ENCODE measurements at regions not wholly inside any gene's neighbourhood (a gene's known extent, or its start where the extent isn't known, plus 50 kb on each side); places are given as distances from the start of the nearest gene placed in this dataset.

- no peak for DNase-seq (ENCODE audit: low read depth)
These were observed 50.8 kb upstream of the KCNJ6 start for GRCh38 chr21:37967036-37967435.

DNA sequence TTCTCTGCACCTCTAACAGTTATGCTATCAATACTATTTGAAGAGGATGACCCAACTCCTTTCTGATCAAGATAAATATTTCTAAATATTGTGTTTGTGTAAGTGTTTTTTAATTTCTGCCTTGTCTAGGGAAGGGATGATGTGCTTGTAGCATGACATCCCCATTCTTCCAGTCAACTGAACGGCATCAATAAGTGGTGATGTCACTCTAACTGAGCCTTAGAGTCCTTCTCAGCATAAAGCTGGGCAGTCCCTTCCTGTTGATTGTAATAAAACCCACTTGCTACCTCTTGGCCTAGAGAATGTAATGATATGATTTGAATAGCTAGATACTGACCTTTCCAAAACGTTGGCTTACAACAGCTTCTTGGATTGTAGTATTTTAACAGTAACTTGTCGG, 52.5 kb upstream of the KCNJ6 start:
- DNase-seq (ENCODE audit: low read depth): no peak

DNA sequence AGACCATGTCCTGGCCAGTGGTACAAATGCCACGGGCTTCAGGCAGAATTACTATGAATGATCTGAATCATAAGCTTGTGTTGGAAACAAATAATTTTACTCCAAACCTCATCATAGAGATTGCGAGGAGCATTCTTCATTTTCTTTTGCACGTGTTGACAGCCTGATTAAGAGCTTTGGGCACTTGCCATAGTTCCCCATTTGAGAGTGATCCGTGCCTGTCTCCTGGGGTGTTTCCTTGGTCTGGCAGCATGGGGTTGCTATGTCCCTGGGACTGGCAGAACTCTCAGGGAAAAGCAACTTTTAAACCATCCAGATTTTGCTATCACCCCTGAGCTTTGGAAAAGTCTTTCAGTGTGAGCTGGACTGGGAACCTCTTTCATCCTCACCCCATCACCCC, 54.3 kb upstream of the KCNJ6 start:
- DNase-seq (ENCODE audit: low read depth): no peak

- DNase-seq (ENCODE audit: low read depth): no peak
These were observed 55.2 kb upstream of the KCNJ6 start for GRCh38 chr21:37971390-37971950.

DNA sequence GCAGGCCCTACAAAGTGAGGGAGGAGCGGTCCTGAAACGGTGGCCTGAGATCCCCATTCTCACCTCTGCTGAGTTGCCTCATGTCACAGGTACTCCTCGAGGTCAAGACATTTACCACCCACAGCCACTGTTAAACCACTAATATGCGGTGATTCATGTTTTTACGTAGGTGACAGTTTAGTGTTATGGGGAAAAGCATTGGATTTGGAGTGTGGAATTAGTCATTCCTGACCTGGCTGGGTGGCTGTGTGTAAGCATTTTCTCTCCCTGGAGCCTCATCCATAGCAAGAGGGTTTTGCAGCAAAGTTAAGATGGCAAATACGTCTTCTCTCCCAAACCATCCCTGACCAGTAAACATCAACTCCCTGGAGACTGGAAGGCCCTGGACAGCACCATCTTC, 57.8 kb upstream of the KCNJ6 start:
- DNase-seq (ENCODE audit: low read depth): peak; percentile 11

GRCh38 chr21:37982496-37983318, 66.5 kb upstream of the KCNJ6 start:
- no peak for DNase-seq (ENCODE audit: low read depth)

- DNase-seq (ENCODE audit: low read depth): peak; percentile 32
These were observed 67.3 kb upstream of the KCNJ6 start for GRCh38 chr21:37983336-37984095.

DNA sequence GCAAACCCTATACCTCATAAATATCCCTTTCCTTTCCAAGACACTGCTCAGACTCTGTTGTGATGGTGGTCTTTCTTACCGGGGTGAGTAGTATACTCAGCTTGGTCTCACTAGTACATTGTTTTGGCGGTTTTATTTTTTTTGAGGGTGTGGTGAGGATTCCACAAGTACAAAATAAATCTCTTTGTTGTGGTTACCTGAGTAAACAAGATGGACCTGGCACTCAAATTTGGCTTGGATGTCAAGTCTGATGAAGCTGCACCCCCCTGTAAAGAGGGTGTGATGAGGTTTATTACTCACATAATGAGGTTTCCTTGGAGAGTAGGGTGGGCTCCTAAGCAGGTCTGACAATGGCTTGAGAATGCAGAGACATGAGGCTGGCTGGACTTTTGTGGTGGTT, 68.2 kb upstream of the KCNJ6 start:
- DNase-seq (ENCODE audit: low read depth): no peak

GRCh38 chr21:37986000-37986399, 69.7 kb upstream of the KCNJ6 start:
- no peak for DNase-seq (ENCODE audit: low read depth)

DNA sequence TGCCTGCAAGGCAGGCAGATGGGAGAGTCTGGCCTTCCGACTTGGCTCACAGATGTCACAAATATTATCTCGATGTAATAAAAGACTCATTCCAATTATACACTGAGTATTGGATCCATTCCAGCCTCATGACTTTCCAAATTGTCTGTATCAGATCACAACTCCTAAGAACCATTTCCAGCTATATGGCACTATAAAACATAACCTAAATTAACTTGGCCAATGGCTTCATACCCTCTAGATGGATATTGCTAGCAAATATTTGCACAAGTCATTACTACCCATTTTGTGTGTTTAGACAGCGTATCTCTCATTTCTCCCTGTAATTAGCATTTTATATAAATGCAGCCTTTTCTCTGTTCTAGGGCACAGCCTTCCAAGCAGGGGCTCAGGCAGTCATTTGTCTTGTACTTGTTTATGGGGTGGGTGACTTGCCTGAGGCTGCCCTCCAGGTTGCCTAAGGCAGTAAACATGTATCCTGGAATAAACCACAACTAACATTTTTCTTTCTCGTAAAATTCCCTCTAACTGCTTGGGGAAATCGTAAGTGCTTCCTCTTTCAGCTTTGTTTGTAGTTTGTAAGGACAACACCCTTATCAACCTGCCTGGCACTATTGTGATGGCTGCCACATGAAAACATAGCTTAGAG, 70.6 kb upstream of the KCNJ6 start:
- DNase-seq (ENCODE audit: low read depth): no peak

- no peak for DNase-seq (ENCODE audit: low read depth)
These were observed 71.4 kb upstream of the KCNJ6 start for GRCh38 chr21:37987668-37988067.

- DNase-seq (ENCODE audit: low read depth): no peak
These were observed 76.8 kb upstream of the KCNJ6 start for GRCh38 chr21:37993071-37993470.

GRCh38 chr21:37994211-37994610, 78.0 kb upstream of the KCNJ6 start:
- no peak for DNase-seq (ENCODE audit: low read depth)

DNA sequence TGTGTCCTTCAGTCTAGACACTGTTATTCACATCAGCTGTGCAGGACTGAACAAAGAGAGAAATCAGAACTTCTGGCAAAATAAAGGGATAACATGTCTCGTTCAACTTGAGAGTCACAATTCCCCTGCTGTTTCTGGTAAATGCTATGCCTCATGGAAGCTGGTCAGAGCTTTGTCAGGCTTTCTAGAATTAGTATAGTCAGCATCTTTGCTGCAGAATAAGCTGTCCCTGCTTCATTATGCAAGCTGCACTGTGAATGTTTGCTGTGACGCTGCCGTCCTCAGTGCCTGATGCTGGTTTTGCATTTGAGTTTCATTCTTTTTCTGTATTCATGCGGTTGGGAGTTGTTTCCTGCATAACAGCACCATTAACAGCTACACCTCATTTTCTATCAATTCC, 96.4 kb upstream of the KCNJ6 start:
- DNase-seq (ENCODE audit: low read depth): no peak

DNA sequence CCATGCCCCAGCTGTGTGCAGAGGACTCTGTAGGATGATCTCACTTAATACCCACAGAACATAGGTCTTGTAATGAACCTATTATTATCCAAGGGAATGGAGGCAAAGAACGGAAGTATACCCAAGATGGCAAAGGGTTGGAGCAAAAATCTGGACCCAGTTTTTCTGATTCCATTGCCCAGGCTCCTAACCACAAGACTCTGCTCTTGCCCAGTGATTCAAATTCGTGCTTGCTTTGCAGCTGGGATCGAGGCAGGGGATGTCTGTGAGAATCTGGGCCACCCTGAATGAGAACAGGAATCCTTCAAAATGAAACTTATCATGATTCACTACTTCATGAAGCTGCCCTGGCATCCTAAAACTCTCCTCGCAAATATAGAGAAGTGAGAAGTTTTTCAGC, 97.5 kb upstream of the KCNJ6 start:
- no peak for DNase-seq (ENCODE audit: low read depth)

GRCh38 chr21:38014298-38014697, 98.0 kb upstream of the KCNJ6 start:
- no peak for DNase-seq (ENCODE audit: low read depth)

DNA sequence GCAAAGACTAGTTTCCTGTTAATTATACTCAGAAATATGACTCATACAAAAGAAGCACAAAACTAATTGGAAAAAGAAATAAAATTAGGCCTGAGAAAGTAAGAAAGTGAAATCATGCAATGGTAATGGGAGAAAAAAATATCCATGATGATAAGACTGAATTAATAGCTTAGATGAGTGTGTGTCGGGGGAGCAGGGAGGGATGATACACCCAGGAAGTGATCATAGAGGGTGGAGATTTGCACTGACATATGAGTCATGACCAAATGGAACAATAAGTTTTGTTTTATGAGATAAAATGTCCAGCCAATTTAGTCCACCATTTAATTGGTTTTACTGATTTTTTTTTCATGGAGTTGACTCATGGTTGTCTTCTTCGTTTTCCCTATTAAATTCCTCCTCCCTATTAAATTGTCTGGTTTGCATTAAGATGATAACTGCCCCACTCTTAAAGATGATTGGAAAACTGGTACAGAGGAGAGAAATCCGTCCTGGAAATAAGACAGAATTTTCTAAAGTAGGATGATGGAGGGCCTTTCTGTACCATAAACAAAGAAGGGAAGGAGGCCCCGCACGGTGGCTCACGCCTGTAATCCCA, 111.7 kb upstream of the KCNJ6 start:
- peak; percentile 24 for DNase-seq (ENCODE audit: low read depth)

- no peak for DNase-seq (ENCODE audit: low read depth)
These were observed 116.0 kb upstream of the KCNJ6 start for GRCh38 chr21:38032082-38032801.

DNA sequence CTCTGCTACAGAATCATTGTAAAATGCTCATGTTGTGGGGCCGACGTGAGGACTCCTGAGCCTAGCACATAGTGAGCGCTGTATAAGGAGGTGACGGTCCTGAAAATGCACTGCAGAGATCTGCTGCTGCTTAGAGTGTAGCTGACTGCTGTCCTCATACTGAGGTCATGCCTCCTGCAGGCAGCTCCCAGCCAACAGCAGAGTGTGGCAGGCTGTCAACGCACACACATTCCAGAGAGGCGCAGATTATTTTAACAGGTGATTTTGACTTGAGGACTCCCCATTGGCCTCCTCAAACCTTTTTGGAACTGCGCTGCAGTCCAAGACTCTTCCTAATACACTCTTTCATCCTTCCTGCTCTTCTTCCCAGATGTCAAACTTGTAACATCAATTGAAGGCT, 119.8 kb upstream of the KCNJ6 start:
- DNase-seq (ENCODE audit: low read depth): no peak

DNA sequence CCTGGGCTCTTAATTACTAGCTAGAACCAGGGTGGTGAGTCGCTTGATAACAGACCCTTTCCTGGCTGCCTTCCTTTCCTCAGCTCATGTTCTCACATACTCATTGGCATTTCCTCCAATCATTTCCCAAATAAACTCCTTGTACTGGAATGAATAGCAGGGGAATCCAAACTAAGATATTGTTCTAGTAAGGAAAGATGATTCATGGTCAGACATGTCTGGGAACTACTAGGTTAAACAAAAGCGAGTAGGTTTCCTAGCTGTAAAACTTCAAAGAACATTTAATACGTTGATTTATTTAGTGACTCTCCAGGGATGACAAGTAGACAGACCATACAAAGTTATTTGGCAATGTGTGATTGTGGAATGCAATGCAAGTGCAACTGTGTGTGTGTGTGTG, 121.2 kb upstream of the KCNJ6 start:
- DNase-seq (ENCODE audit: low read depth): no peak

DNA sequence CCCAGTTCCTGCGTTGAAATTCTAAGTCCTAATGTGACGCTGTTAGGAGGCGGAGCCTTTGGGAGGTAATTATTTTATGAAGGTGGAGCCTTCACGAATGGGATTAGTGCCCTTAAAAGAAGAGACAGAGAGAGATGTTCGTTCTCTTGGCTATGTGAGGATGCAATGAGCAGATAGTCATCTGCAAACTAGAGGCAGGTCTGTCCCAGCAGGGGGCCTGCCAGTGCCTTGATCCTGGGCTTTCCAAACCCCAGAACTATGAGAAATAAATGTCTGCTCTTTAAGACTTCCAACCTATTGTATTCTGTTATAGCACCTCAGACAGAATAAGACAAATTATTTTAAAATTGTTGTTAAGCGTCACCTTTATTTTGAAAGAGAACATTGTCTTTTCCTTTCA, 123.1 kb upstream of the KCNJ6 start:
- no peak for DNase-seq (ENCODE audit: low read depth)
